Stimulated activated CD4-positive, alpha-beta T cell treated with anti-CD3 and anti-CD28 coated beads, Interleukin-4, amount 100 ng/mL, for 4 hours (primary cell): ENCODE measurements at regions not wholly inside any gene's neighbourhood (a gene's known extent, or its start where the extent isn't known, plus 50 kb on each side); places are given as distances from the start of the nearest gene placed in this dataset.
"Not testable (repeated sequence)": the region's sequence is repeated elsewhere in the genome, so short reads cannot be mapped to it uniquely, and the experiment has no call there.

Experiments
- DNase-seq, 2 experiments: peaks; one replicate each; pipeline ENCODE4 v3.0.0-alpha.2; 2020

DNA sequence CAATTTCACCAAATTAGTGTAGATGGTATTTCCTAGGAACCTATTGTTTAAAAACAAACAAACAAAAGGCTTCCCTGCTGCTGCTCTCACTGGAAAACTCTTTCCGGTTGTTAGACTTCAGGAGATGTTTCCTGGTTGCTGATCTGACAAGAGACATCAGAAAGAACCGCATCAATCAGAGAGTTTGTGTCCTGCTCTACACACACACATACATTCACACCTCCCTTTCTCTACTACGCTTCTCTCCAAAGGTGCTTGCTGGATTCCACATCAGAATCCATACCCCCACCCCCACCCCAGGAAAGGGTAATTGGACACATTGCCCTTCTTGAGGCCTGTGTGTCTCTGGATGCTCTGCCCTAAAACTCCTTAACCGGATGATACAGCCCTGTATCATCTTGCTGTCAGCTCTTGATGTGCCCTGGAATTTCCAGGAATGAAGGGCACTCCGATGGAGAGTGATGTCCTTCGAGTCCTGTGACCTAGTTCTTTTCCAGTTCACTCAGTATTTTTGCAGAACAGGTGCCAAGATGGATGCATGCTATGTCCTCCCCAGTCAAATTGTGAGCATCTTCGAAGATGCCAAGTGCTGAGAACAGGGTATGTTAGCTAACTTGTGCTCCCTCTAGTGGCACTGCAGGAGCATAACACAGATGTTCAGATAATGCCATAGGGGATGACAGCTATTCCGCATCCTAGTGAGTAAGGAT is 113.7 kb upstream of the SLC35F3 start:
- DNase-seq: peak; percentile 3 to 9

DNA sequence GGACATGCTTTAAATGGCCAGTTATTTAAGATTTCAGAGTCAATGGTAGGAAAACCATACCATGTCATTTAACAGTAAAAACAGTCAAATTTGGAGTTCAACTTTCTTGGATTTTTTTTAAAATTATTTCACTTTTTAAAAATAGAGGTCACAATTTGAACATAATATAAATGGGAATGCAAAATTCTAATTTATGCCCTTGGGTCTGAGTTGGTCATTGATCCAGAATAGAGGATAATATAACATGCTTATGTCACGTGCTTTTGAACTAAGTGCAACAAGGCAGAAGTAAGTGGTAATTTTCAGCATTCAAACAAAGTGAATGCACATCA is 113.1 kb upstream of the SLC35F3 start:
- DNase-seq: no peak

DNA sequence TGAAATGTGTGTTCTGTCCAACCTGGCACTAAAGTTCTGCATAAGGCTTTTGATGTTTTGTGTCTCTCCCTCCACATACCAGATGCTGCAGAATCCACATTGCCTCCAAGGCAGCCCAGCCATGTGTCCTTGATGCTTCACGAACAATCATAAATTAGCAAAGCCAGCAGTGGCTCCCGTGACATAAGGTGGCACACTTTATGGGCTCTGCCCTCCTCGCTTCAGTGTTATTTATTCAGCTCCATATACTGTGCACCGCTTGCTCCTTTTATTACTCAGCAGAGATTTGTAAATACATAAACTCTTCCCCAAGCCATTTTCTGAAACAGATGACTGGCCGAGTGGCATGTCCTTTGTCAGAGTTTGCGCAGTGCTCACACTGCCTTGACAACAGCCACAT is 112.8 kb upstream of the SLC35F3 start:
- no peak for DNase-seq

DNA sequence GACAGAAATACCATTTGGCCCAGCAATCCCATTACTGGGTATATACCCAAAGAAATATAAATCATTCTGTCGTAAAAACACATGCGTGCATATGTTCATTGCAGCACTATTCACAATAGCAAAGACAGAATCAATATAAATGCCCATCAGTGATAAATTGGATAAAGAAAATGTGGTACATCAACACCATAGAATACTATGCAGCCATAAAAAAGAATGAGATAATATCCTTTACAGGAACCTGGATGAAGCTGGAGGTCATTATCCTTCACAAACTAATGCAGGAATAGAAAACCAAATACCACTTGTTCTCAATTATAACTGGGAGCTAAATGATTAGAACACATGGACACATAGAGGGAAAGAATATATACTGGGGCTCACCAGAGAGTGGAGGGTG is 109.6 kb upstream of the SLC35F3 start:
- no peak for DNase-seq

DNA sequence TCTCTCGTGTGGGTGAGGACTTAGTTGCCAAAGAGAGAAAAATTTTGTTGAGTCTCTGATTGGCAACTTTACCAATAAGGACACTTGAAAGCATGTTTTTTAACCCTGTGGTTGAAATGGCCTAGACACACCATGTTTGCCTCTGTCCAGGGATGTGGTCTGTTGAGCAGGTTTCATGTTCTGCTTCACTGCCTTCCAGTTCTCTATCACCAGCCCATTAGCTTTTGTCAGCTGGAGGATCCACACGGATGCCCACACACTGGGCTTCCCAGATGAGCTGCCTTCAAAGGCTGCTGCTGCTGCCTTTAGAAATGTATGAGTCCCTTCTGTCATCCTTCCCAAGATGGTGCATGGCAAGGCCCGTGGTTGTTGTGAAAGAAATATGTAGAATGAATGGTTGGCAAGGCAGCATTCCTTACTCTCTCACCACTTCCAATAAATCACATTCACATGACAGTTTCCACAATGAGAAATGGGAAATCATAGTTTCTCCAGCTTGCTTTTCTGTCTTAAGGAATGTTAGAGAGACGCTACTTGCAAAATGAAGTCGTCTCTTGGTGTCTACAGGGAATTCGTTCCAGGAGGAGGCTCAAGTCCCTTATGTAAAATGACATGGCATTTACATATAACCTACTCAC is 108.2 kb upstream of the SLC35F3 start:
- DNase-seq: no peak

DNA sequence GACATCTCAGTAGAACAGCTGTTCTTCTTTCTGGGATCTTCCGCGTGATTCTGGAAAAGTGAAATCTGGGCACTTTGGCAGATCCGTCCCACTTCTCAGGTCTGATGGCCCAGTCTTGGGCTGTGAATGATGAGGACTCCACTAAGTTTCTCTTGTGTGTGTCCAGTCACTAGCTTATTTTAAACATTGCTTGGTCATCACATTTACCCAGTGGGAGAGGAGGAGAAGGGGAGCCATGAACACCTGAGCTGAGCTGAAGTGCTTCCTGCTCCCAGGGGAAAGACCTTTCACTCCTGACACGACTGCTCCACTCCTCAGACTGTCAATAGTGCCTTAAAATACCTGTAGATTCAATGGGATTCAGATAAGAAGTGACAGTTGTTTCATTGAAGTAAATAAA is 101.9 kb upstream of the SLC35F3 start:
- DNase-seq: no peak

DNA sequence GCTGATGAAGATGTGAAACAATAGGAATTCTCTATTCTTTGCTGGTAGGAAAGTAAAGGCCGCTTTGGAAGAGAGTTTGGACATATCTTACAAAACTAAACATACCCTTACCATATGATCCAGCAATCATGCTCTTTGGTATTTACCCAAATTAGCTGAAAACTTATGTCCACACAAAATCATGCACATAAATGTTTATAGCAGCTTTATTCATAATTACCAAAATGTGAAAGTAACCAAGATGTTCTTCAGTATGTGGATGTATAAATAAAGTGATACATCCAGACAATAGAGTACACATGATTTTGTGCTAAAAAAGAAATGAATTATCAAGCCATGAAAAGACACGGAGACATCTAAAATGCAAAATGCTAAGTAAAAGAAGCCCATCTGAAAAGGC is 98.7 kb upstream of the SLC35F3 start:
- DNase-seq: no peak

DNA sequence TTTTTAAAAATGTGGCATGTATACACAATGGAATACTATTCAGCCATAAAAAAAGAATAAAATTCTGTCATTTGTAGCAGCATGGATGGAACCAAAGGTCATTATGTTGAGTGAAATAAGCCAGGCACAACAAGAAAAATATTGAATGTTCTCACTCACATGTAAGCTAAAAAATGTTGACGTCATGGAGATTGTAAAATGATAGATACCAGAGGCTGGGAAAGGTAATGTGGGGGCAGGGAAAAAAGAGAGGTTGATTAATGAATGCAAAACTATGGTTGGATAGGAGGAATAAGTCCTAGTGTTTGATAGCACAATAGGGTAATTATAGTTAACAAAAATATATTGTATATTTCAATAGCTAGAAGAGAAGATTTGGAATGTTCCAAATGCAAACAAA is 89.1 kb upstream of the SLC35F3 start:
- no peak for DNase-seq

DNA sequence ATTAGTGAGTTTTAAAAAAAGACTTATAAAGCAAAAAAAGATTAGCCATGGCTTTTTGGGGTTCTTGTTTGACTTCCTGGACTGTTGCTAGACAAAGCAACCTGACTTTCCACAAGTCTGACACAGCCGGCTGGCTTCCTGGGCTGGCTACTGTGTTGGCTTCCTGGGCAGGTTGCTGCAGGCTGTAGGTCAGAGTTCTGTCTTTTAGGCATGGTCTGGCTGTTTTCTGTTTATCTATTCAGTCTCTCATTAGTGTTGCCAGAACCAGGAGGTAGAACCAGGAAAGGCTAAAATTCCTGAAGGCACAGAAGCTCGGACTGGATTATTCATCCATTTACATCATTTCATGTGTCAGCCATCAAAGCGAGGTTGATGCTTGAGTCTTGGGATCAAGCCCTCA is 88.6 kb upstream of the SLC35F3 start:
- no peak for DNase-seq

DNA sequence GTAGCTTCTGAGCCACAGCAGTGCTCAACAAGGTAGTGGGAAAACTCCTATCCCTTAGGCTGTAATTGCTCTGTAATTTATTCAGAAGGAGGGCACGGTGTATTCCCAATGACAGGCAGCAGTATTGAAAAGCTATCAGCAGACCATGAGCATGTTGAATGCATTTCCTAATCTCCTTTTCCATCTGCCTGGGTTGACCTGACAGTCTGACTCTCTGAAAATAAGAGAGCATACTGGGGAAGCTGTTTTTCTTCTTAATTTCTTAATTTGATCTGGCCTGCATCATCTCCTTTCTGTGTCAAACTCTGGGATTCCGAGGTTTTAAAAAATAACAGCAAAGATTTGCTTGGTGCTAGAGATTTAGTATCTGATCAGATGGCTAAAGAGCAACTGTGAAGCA is 88.1 kb upstream of the SLC35F3 start:
- DNase-seq: no peak

DNA sequence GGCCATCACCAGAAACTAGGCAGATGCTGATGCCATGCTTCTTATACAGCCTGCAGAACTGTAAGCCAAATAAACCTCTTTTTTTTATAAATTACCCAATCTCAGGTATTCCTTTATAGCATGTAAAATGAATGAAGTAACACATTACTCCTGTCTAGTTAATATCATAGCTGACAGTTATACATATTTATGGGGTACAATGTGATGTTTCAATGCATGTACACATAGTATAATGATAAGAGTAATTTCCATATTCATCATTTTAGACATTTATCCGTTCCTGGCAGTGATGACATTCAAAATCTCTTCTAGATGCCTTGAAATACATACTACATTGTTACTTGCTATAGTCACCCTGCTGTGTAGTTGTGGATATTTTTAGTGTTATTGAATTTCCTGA is 85.4 kb upstream of the SLC35F3 start:
- no peak for DNase-seq

DNA sequence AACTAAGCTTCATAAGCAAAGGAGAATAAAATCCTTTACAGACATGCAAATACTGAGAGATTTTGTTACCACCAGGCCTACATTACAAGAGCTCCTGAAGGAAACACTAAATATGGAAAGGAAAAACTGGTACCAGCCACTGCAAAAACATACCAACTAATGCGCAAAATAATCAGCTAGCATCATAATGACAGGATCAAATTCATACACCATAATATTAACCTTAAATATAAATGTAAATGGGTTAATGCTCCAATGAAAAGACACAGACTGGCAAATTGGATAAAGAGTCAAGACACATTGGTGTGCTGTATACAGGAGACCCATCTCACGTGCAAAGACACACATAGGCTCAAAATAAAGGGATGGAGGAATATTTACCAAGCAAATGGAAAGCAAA is 80.3 kb upstream of the SLC35F3 start:
- DNase-seq: not testable (repeated sequence)

DNA sequence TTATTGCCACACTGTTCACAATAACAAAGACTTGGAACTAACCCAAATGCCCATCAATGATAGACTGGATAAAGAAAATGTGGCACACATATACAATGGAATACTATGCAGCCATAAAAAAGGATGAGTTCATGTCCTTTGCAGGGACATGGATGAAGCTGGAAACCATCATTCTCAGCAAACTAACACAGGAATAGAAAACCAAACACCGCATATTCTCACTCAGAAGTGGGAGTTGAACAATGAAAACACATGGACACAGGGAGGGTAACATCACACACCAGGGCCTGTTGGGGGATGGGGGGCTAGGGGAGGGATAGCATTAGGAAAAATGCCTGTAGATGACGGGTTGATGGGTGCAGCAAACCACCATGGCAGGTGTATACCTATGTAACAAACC is 76.5 kb upstream of the SLC35F3 start:
- not testable (repeated sequence) for DNase-seq

DNA sequence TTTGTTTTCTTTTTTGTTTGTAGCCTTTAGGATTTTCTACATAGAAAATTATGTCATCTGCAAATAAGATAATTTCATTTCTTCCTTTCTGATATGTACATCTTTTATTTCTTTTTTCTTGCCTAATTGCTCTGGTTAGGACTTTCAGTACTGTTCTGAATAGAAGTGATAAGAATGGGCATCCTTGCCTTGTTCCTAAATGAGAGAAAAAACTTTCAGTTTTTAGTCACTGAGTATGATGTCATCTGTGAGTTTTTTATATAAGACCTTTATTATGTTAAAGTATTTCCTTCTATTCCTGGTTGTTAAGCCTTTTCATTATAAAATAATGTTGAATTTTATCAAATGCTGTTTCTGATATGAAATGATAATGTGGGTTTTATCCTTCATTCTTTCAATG is 76.0 kb upstream of the SLC35F3 start:
- DNase-seq: no peak

DNA sequence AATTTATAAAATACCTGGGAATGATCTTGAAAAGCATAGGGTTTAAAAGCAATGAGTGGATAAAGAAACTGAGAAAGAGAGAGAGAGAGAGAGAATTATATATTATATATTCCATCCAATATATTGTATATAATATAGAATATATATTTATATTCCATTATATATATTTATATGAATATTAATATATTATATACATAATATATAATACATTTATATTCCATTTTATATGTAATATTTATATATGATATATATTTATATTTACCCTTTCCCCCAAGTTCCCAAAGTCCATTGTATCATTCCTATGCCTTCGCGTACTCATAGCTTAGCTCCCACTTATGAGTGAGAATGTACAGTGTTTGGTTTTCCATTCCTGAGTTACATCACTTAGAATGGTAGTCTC is 69.9 kb upstream of the SLC35F3 start:
- no peak for DNase-seq

DNA sequence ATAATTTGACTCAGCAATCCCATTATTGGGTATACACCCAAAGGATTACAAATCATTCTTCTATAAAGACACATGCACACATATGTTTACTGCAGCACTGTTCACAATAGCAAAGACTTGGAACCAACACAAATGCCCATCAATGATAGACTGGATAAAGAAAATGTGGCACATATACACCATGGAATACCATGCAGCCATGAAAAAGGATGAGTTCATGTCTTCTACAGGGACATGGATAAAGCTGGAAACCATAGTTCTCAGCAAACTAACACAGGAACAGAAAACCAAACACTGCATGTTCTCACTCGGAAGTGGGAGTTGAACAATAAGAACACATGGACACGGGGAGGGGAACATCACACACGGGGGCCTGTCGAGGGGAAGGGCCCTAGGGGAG is 66.3 kb upstream of the SLC35F3 start:
- DNase-seq: not testable (repeated sequence)

DNA sequence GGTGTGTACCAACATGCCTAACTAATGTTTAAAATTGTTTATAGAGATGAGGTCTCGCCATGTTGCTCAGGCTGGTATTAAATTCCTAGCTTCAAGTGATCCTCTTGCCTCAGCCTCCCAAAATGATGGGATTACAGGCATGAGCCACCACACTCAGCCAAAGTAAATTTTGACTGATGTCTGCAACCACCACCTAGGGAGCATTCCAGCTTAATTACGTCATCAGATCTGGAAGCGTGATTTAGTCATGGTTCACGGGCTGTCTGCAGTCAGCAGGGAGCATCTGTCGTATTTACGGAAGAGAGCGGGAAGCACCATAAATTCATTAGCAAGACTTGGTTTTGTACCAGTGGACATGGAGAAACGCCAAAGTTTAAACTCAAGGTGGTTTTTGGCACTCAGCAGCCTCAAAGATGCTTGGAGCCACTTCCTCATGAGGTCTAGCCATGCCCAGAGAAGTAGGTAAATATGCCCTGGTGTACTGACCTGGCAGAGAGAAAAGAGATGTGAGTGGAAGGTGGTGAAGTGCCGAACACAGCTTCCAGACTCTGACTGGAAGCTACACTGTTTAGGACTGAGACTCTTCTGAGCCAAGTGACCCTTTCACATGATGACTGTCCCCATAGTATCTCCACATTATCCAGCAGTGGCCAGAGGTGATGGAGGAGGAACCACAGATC is 60.8 kb upstream of the SLC35F3 start:
- no peak for DNase-seq

DNA sequence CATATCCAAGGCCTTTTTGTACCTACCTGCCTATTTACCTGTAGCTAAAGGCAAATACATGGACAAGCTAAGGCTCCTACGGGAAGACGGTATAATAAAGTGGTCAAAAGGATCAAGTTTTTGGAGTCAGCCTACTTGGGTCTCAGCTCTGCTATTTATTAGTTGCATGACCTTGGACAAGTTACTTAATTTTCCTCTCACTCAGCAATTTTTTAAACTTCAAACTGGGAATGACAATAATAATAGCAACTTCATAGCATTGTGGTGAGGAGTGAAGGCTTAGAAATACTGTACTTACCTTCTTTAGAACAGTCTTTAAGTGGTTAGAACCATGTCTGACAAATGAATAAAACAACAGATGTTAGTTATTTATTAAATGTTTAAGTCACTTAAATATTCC is 60.2 kb upstream of the SLC35F3 start:
- DNase-seq: no peak

DNA sequence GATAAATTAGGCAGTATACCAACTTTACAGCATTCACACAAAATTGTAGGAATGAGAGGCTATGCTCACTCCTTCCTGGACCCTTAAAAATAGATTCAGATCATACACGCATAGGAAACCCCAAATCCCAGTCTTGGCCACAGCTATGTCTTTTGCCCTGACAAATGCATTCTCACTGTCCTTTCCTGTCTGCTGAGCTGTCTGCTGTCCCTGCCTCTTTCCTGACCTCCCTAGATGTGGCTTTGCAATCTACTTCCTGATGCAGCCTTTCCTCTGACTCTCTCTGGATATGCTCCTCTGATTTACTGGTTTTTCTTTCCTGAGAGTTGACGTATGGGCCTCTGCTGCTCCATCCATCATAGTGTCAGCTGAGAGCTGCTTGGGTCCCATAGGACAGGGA is 59.8 kb upstream of the SLC35F3 start:
- no peak for DNase-seq
